Stomach (tissue), 8 donors: ENCODE measurements at regions not wholly inside any gene's neighbourhood (a gene's known extent, or its start where the extent isn't known, plus 50 kb on each side); places are given as distances from the start of the nearest gene placed in this dataset.

Source experiments
- DNase-seq, 2 donors: peaks; one replicate each; pipeline versions ENCODE4 v3.0.0 to v3.0.0-alpha.2; 2013 to 2019
- H3K27ac ChIP-seq, 5 donors: fragments of 200-600 bp in 4 of 5; sonication (generic) in 4 of 5; one replicate each; pipeline ENCODE4 v1.5.1; 2013 to 2019; ENCODE audit warnings: mild to moderate bottlenecking in 1 of 5, moderate library complexity in 1 of 5
- H3K27me3 ChIP-seq, 3 donors: fragments of 200-600 bp; sonication (generic); one replicate each; pipeline ENCODE4 v1.5.1; 2017 to 2019; ENCODE audit warnings: mixed run types in 1 of 3
- H3K36me3 ChIP-seq, 4 donors: fragments of 200-600 bp; sonication (generic); 1 replicate in 3 of 4; 2 replicates in 1 of 4; pipeline ENCODE4 v1.5.1; 2016 to 2019
- H3K4me1 ChIP-seq, 4 donors: fragments of 200-600 bp; sonication (generic); one replicate each; pipeline ENCODE4 v1.5.1; 2016 to 2019
- H3K4me3 ChIP-seq, 4 donors: fragments of 200-600 bp; sonication (generic) in 3 of 4; one replicate each; pipeline ENCODE4 v1.5.1; 2016 to 2019; ENCODE audit warnings: mild to moderate bottlenecking in 1 of 4
- H3K9me3 ChIP-seq, 4 donors: fragments of 200-600 bp; sonication (generic); one replicate each; pipeline ENCODE4 v1.5.1; 2016 to 2019
- CTCF ChIP-seq, 7 experiments: fragments of 450-650 bp in 4 of 7; fragments of 200-600 bp in 3 of 7; sonication (generic) in 3 of 7; IDR thresholded peaks; one replicate each; pipeline ENCODE4 v1.5.1; 2016 to 2019; ENCODE audit warnings: antibody characterized with exemption in 7 of 7, control low read depth in 2 of 7, mild to moderate bottlenecking in 1 of 7
- EP300 ChIP-seq: sonication (generic); formaldehyde crosslinking; IDR thresholded peaks from one replicate; pipeline ENCODE4 v1.6.1; 2017; ENCODE audit warnings: antibody characterized with exemption
- POLR2A ChIP-seq, 4 donors: fragments of 450-650 bp; IDR thresholded peaks; one replicate each; pipeline ENCODE4 v1.6.1; 2016; ENCODE audit warnings: antibody characterized with exemption in 4 of 4, control low read depth in 2 of 4, mild to moderate bottlenecking in 1 of 4, moderate library complexity in 1 of 4
- POLR2AphosphoS5 ChIP-seq, 3 donors: sonication (generic); formaldehyde crosslinking; IDR thresholded peaks; one replicate each; pipeline ENCODE4 v1.6.1; 2016; ENCODE audit warnings: antibody characterized with exemption in 3 of 3
- WGBS, 5 donors: extraction: QIAGEN DNeasy Blood & Tissue Kit in 3 of 5; methylation state at CpG; one replicate each; pipeline versions ENCODE4 v1.1.5 to v1.1.7; 2013 to 2018; 5-methylcytosine and 5-hydroxymethylcytosine counted together
- intact Hi-C: fragments of 100-400 bp; cut with DNase I; formaldehyde crosslinking; loops from one replicate; pipeline ENCODE4 v1.15.1; 2023; ENCODE audit warnings: low total_unique reads
- donor health status: healthy with polysubstance abuse.
- donor health status: Bipolar disorder and iron deficiency.
- donor health status: healthy.

GRCh38 chr1:189357317-189357716 is 1120.3 kb downstream of the BRINP3 start:
- H3K36me3 ChIP-seq: no peaks in the 10 kb centered on the region
- no peak for DNase-seq
- H3K27me3 ChIP-seq: no peaks in the 10 kb centered on the region
- H3K27ac ChIP-seq: no peak overlapping the region
- H3K4me3 ChIP-seq: no peak overlapping the region
- TF ChIP-seq EP300: no peak
- no peak for TF ChIP-seq POLR2A (IDR thresholded peaks at IDR 0.05)
- TF ChIP-seq POLR2AphosphoS5 (IDR thresholded peaks at IDR 0.05): no peak
- no peak for TF ChIP-seq CTCF (IDR thresholded peaks at IDR 0.05)
- peaks cover 0 to 5% (median 0%) of the 10 kb centered on the region in 4 donors for H3K4me1 ChIP-seq
- no peaks in the 10 kb centered on the region for H3K9me3 ChIP-seq
- WGBS, 5 donors: 75 to 98% (median 84%) methylated on average over 1 of the region's 1 CpG
- intact Hi-C loops: no loop called here

- Histone ChIP-seq H3K36me3 (no peaks in the 10 kb centered on the region), H3K27me3 (no peaks in the 10 kb centered on the region), H3K9me3 (no peaks in the 10 kb centered on the region), H3K4me3 (no peak overlapping the region), H3K4me1 (peaks cover 0 to 4% (median 0%) of the 10 kb centered on the region in 4 donors), H3K27ac (no peak overlapping the region)
- TF ChIP-seq POLR2AphosphoS5 (IDR thresholded peaks at IDR 0.05) (no peak), EP300 (no peak), CTCF (IDR thresholded peaks at IDR 0.05) (no peak), POLR2A (IDR thresholded peaks at IDR 0.05) (no peak)
- DNase-seq: no peak
- intact Hi-C loops: no loop called here
These were observed 1108.1 kb downstream of the BRINP3 start for GRCh38 chr1:189369612-189370011.

GRCh38 chr1:189374816-189375215 is 1102.8 kb downstream of the BRINP3 start:
- Histone ChIP-seq H3K27ac (no peak overlapping the region), H3K27me3 (no peaks in the 10 kb centered on the region), H3K4me3 (no peak overlapping the region), H3K4me1 (no peaks in the 10 kb centered on the region), H3K9me3 (no peaks in the 10 kb centered on the region), H3K36me3 (no peaks in the 10 kb centered on the region)
- no peak for DNase-seq
- intact Hi-C loops: no loop called here
- TF ChIP-seq CTCF (IDR thresholded peaks at IDR 0.05) (no peak), POLR2A (IDR thresholded peaks at IDR 0.05) (no peak), EP300 (no peak), POLR2AphosphoS5 (IDR thresholded peaks at IDR 0.05) (no peak)
- WGBS, 5 donors: 64 to 77% (median 73%) methylated on average over 3 of the region's 3 CpGs

GRCh38 chr1:189405419-189405818 is 1072.2 kb downstream of the BRINP3 start:
- Histone ChIP-seq H3K9me3 (peaks cover 0 to 9% (median 2%) of the 10 kb centered on the region in 4 donors), H3K27ac (no peak overlapping the region), H3K4me3 (no peak overlapping the region), H3K4me1 (no peaks in the 10 kb centered on the region), H3K27me3 (no peaks in the 10 kb centered on the region), H3K36me3 (no peaks in the 10 kb centered on the region)
- DNase-seq: no peak
- intact Hi-C loops: no loop called here
- TF ChIP-seq EP300 (no peak), POLR2AphosphoS5 (IDR thresholded peaks at IDR 0.05) (no peak), CTCF (IDR thresholded peaks at IDR 0.05) (no peak), POLR2A (IDR thresholded peaks at IDR 0.05) (no peak)
- 32 to 65% (median 54%) methylated on average over 1 of the region's 1 CpG for WGBS, 5 donors
